ENCODE measurements at regions not wholly inside any gene's neighbourhood (a gene's known extent, or its start where the extent isn't known, plus 50 kb on each side); places are given as distances from the start of the nearest gene placed in this dataset.

GRCh38 chr5:175254155-175254554, 189.8 kb downstream of the DRD1 start:
- DNase-seq: no peak
- in situ Hi-C loops (cut with MboI; ENCODE audit: low pct_unique_long_range_greater_than_20kb, low sequenced_read_pairs): no loop called here

DNA sequence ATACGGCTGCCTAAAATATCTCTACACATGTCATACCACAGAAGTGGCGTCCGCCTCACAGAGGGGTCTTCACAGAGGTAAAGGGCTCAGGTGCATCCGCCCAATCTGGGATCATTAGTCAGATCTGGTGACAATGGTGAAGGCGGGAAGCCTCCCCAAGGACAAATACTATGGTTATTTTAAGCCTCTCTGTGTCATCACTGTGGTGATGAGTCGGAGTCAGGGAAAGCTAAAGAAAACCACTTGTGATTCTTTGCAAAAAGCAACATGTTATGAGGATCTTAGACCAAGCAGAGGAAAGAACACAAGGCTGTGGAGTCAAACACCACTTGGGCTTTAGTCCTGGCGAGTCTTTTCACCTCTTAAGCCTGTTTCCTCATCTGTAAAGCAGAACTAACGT, 190.4 kb downstream of the DRD1 start:
- in situ Hi-C loops (cut with MboI; ENCODE audit: low pct_unique_long_range_greater_than_20kb, low sequenced_read_pairs): no loop called here

DNA sequence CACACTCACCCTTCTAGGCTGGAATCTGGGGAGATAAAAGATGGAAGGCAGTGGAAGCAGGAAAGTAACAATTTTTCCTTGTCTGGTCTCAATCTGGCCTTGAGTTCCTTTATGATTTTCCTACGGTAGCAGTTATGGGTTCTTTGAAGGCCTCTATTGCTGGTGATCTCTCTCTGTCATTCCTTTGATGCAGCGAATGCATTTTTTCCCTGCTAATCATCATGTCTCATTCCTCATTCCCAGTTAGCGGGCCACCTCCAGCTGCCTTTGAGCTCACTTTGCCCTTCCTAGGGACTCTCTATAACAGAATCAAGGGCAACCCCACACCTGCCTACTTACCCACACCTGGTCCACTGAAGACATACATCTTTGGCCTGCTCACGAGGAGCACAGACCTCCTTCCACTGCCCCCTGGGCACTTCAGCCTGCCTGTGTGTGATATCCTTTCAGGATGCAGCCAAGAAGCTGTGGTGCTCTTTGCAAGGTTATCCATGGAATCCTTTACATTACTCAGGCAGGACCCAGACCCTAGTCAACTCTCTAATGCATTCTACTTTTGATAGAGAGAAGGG, 191.7 kb downstream of the DRD1 start:
- DNase-seq: no peak
- in situ Hi-C loops (cut with MboI; ENCODE audit: low pct_unique_long_range_greater_than_20kb, low sequenced_read_pairs): no loop called here

More for the DNA sequence above, 190.4 kb downstream of the DRD1 start:
- no peak for DNase-seq

DNA sequence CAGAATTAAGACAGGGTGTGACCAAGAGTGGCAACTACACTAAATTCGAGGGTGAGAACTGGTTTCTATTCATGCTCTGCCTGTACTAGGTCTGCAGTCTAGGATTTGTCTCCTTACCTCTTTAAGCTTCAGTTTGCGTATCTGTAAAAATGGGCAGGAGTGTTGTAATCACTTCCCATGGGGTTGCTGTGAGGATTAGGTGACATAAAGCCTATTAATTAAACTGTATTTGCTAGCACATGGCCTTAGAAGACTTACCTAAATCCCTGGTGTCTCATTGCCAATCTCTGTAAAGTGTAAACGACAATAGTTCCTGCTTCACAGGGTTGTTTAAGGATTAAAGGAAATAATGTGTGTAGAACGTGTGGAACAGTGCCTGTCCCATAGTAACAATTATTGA, 193.6 kb downstream of the DRD1 start:
- in situ Hi-C loops (cut with MboI; ENCODE audit: low pct_unique_long_range_greater_than_20kb, low sequenced_read_pairs): no loop called here

GRCh38 chr5:175248416-175248905, 195.5 kb downstream of the DRD1 start:
- DNase-seq: no peak
- in situ Hi-C loops (cut with MboI; ENCODE audit: low pct_unique_long_range_greater_than_20kb, low sequenced_read_pairs): no loop called here

More for the DNA sequence above, 193.6 kb downstream of the DRD1 start:
- no peak for DNase-seq

- no peak for DNase-seq
- in situ Hi-C loops (cut with MboI; ENCODE audit: low pct_unique_long_range_greater_than_20kb, low sequenced_read_pairs): no loop called here
Observed at GRCh38 chr5:175246889-175247520, 197.0 kb downstream of the DRD1 start.

DNA sequence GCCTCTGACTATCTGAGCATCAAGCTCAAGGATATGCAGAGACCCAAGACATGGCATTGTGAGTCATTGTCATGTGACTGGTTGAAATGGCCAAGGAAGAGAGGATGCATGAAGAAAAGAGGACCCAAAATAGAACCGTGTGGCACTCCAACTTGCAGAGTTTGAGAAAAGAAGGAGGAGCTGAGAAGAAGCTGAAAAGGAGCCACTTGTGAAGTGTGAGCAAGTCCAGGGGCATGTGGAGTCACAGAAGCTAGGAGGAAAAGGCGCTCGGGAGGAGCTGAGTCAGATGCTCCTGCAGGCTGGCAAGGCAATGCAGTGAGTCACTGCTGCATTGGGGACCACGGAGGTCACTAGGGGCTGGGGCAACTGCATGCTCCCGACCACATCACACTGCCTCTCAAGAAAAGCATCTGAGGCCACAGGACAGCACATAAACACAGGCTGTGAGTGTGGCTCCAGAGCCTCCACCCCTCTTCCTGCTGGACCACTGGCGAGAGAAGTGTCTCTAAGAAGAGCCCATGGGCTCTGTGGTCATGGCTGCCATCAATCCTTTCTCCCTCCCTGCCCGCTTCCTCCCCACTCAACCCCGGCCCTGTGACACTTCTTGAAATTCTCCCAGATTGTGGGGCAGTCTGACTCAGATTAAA, 197.6 kb downstream of the DRD1 start:
- in situ Hi-C loops (cut with MboI; ENCODE audit: low pct_unique_long_range_greater_than_20kb, low sequenced_read_pairs): no loop called here

GRCh38 chr5:175243441-175243840, 200.5 kb downstream of the DRD1 start:
- no peak for DNase-seq
- in situ Hi-C loops (cut with MboI; ENCODE audit: low pct_unique_long_range_greater_than_20kb, low sequenced_read_pairs): no loop called here

More for the DNA sequence above, 197.6 kb downstream of the DRD1 start:
- DNase-seq: no peak

GRCh38 chr5:175242207-175242606, 201.8 kb downstream of the DRD1 start:
- no peak for DNase-seq
- in situ Hi-C loops (cut with MboI; ENCODE audit: low pct_unique_long_range_greater_than_20kb, low sequenced_read_pairs): no loop called here

DNA sequence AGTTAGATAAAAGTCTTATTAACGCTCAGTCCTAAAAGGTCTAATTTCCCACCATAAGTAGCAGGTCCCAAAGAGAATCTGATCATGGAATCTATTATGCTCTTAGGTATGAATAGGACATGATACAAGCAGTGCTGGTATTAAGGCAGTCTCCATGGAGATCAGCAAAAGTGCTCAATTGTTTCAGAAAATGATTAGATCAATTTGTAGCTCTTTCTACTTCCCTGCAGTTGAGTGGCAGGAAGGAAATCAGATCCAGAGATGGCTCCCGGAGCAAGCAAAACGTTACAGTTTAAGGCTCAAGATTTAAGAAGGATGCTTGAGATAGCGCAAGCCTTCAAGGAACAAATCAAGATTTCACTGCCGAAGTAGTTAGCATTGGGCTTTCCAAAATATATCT, 205.7 kb downstream of the DRD1 start:
- in situ Hi-C loops (cut with MboI; ENCODE audit: low pct_unique_long_range_greater_than_20kb, low sequenced_read_pairs): no loop called here

GRCh38 chr5:175236176-175236575, 207.8 kb downstream of the DRD1 start:
- in situ Hi-C loops (cut with MboI; ENCODE audit: low pct_unique_long_range_greater_than_20kb, low sequenced_read_pairs): no loop called here
- no peak for DNase-seq

More for the DNA sequence above, 205.7 kb downstream of the DRD1 start:
- no peak for DNase-seq

- in situ Hi-C loops (cut with MboI; ENCODE audit: low pct_unique_long_range_greater_than_20kb, low sequenced_read_pairs): no loop called here
- DNase-seq: no peak
Observed at GRCh38 chr5:175235251-175235960, 208.6 kb downstream of the DRD1 start.

- no peak for DNase-seq
- in situ Hi-C loops (cut with MboI; ENCODE audit: low pct_unique_long_range_greater_than_20kb, low sequenced_read_pairs): no loop called here
Observed at GRCh38 chr5:175230299-175230698, 213.7 kb downstream of the DRD1 start.

- DNase-seq: no peak
Observed at GRCh38 chr5:175226506-175226905, 217.5 kb downstream of the DRD1 start.

GRCh38 chr5:175223291-175223690, 220.7 kb downstream of the DRD1 start:
- in situ Hi-C loops (cut with MboI; ENCODE audit: low pct_unique_long_range_greater_than_20kb, low sequenced_read_pairs): no loop called here
- no peak for DNase-seq

More at GRCh38 chr5:175226506-175226905, 217.5 kb downstream of the DRD1 start:
- in situ Hi-C loops (cut with MboI; ENCODE audit: low pct_unique_long_range_greater_than_20kb, low sequenced_read_pairs): no loop called here

DNA sequence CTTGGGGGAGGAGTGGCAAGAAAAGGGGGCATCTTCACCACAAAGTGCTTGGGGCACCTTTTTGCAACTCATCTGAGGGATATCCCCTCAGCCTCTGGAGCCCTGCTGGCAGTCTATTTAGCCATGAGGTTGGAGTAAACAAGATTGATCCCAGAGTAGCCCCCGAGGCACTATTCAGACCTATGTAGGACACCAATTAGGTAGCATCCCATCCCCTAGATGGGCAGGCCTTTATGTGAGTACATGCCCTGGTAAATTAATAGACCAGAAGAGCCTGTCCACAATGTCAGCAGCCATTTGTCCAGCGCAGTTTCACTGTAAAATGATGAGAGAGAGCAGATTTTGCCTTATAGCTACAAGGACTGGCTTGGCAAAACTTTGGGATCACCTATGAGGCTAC, 221.4 kb downstream of the DRD1 start:
- no peak for DNase-seq
- in situ Hi-C loops (cut with MboI; ENCODE audit: low pct_unique_long_range_greater_than_20kb, low sequenced_read_pairs): no loop called here

DNA sequence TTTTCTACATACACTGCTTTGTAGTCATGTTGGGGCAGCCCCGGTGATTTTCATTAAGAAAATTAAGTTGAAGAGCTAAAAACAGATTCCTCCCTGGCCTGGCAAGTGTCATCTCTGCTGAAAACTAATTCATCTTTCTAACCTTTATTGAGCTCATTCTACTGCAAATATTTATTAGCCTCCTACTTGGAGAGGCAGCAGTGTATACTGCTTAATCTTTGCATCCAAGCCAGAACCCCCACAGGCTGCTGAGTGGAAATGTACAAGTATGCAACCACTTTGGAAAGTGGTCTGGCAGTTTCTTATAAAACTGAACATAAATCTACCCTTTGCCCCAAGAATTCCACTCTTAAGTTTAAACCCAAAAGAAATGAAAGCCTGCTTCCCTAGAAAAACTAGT, 223.4 kb downstream of the DRD1 start:
- in situ Hi-C loops (cut with MboI; ENCODE audit: low pct_unique_long_range_greater_than_20kb, low sequenced_read_pairs): no loop called here
- no peak for DNase-seq

DNA sequence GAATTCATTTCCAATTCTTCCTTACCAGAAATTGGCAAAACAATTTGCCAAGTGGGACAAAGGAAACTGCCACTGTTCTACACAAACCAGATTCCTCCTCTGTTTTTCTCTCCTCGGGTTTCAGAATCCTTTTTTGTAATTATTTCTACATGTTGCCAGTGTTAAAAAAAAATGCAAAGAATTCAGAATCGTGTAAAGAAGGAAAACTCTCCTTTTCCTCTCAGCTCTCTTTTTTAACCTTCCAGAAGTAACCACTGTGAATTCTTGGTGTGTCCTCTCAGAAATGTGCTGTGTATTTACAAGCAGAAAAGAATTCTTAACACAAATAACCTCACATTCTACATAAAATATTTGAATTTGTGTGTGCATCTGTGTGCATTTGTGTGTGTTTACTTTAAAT, 224.6 kb downstream of the DRD1 start:
- in situ Hi-C loops (cut with MboI; ENCODE audit: low pct_unique_long_range_greater_than_20kb, low sequenced_read_pairs): no loop called here
- no peak for DNase-seq

DNA sequence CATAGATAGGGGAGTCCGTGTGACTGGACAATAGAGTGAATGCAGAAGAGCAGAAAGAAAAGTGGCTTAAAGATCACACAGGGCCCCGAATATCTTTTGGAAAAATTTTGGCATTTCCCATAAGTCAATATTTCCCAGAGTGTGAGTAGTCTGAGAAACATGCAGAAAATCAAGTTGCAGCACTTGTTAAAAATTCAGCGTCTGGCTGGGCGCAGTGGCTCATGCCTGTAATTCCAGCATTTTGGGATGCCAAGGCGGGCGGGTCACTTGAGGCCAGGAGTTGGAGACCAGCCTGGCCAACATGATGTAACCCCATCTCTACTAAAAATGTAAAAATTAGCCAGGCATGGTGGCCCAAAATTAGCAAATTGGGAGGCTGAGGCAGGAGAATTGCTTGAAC, 227.0 kb downstream of the DRD1 start:
- in situ Hi-C loops (cut with MboI; ENCODE audit: low pct_unique_long_range_greater_than_20kb, low sequenced_read_pairs): no loop called here
- DNase-seq: no peak

DNA sequence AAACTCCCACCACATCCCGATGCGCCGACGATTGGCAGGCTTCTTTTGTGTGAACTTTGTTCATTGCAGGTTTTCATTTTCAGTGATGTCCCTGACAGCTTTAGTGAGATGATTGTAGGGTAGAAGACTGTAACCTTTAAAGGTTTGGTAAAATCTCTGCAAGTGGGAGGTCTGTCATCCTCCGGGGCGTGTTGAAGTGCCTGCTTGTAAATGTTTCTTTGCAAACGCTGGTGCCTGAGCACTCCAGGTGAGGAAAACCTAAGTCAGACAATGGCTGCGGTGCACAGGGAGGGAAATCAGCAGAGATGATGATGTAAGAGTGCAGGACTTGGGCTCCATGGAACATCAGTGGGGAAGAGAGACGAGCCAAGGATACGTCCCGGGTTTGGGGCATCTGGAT, 228.1 kb downstream of the DRD1 start:
- in situ Hi-C loops (cut with MboI; ENCODE audit: low pct_unique_long_range_greater_than_20kb, low sequenced_read_pairs): no loop called here
- DNase-seq: no peak

Data from KBM-7 (cell line).